Transverse colon (tissue), 4 donors: ENCODE measurements at regions not wholly inside any gene's neighbourhood (a gene's known extent, or its start where the extent isn't known, plus 50 kb on each side); places are given as distances from the start of the nearest gene placed in this dataset.

Experiments used
- DNase-seq: peaks from one replicate; pipeline ENCODE4 v3.0.0-alpha.2; 2019
- H3K27ac ChIP-seq, 4 donors: fragments of 200-600 bp; sonication (generic); 2 replicates each; pipeline ENCODE4 v1.5.1; 2016 to 2018; ENCODE audit warnings: inconsistent platforms in 4 of 4
- H3K27me3 ChIP-seq: fragments of 200-600 bp; sonication (generic); 2 replicates; pipeline ENCODE4 v1.5.1; 2017; ENCODE audit warnings: inconsistent platforms
- H3K36me3 ChIP-seq, 4 donors: fragments of 200-600 bp; sonication (generic); 2 replicates each; pipeline ENCODE4 v1.5.1; 2017 to 2019; ENCODE audit warnings: inconsistent platforms in 4 of 4
- H3K4me1 ChIP-seq, 4 donors: fragments of 200-600 bp; sonication (generic); 2 replicates each; pipeline ENCODE4 v1.5.1; 2017 to 2020; ENCODE audit warnings: inconsistent platforms in 4 of 4
- H3K4me3 ChIP-seq, 4 donors: fragments of 200-600 bp; sonication (generic); 1 replicate in 1 of 4; 2 replicates in 3 of 4; pipeline versions ENCODE4 v1.5.1 to v1.6.1; 2017 to 2019; ENCODE audit warnings: inconsistent platforms in 4 of 4
- H3K9me3 ChIP-seq, 2 donors: fragments of 200-600 bp; sonication (generic); 2 replicates each; pipeline ENCODE4 v1.5.1; 2017 to 2019; ENCODE audit warnings: inconsistent platforms in 2 of 2
- EP300 ChIP-seq: sonication (generic); formaldehyde crosslinking; IDR thresholded peaks from one replicate; pipeline ENCODE4 v1.6.1; 2017; ENCODE audit warnings: antibody characterized with exemption, low read depth
- POLR2A ChIP-seq: fragments of 450-650 bp; IDR thresholded peaks from one replicate; pipeline ENCODE4 v1.6.1; 2016; ENCODE audit warnings: antibody characterized with exemption, mild to moderate bottlenecking, moderate library complexity
- POLR2AphosphoS5 ChIP-seq, 3 donors: sonication (generic); formaldehyde crosslinking; IDR thresholded peaks; one replicate each; pipeline ENCODE4 v1.6.1; 2016; ENCODE audit warnings: antibody characterized with exemption in 3 of 3
- WGBS, 2 donors: methylation state at CpG; one replicate each; pipeline ENCODE4 v1.1.5; 2018; ENCODE audit warnings: low coverage in 1 of 2; 5-methylcytosine and 5-hydroxymethylcytosine counted together
- in situ Hi-C, 4 donors: fragments of 200-750 bp; cut with MboI; loops; one replicate each; pipeline versions ENCODE4 v1.15.0 to v1.15.1; 2017; ENCODE audit warnings: low sequenced_read_pairs in 3 of 4, low pct_ligation_motif_present in 1 of 4, low pct_unique_long_range_greater_than_20kb in 1 of 4
- intact Hi-C: fragments of 100-400 bp; cut with DNase I; formaldehyde crosslinking; loops from one replicate; pipeline ENCODE4 v1.15.1; 2023; ENCODE audit warnings: low total_unique reads
- TF ChIP-seq, protein P1 (sequence below), 5 experiments: fragments of 200-600 bp in 3 of 5; fragments of 450-650 bp in 2 of 5; sonication (generic) in 3 of 5; IDR thresholded peaks; 1 replicate in 2 of 5; 2 replicates in 3 of 5; pipeline ENCODE4 v1.5.1; 2016 to 2017; ENCODE audit warnings: antibody characterized with exemption in 5 of 5, inconsistent platforms in 3 of 5, mild to moderate bottlenecking in 2 of 5, moderate library complexity in 1 of 5

DNA sequence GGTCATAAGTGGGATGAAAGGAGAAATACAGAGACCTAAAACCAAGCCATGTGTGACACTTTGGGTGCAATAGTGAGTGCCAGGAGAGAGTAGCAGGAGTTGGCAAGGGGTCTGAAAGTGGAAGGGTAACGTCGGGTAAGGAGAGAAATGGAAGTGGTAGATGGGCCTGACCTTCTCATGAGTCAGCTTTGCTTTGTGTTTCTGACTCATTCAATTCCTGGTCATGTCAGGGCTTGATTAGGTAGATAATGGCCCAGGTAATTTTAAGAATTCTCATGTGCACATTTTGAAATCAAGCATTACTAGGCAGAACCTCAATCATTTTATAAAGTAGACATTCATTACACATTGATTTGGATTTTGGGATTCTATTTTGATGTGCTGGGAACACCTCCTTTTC is 262.5 kb downstream of the SOX2 start:
- in situ Hi-C loops, result no loop called here
- WGBS, 2 donors, result 69 to 90% methylated on average over 2 of the region's 2 CpGs

GRCh38 chr3:181976526-181976925 is 264.8 kb downstream of the SOX2 start:
- Histone ChIP-seq H3K27ac (no peak overlapping the region), H3K9me3 (no peaks in the 10 kb centered on the region), H3K4me3 (no peak overlapping the region), H3K4me1 (no peaks in the 10 kb centered on the region), H3K36me3 (no peaks in the 10 kb centered on the region), H3K27me3 (no peaks in the 10 kb centered on the region)
- TF ChIP-seq POLR2AphosphoS5 (IDR thresholded peaks at IDR 0.05) (no peak), EP300 (no peak), POLR2A (no peak)
- TF ChIP-seq, protein P1, sequence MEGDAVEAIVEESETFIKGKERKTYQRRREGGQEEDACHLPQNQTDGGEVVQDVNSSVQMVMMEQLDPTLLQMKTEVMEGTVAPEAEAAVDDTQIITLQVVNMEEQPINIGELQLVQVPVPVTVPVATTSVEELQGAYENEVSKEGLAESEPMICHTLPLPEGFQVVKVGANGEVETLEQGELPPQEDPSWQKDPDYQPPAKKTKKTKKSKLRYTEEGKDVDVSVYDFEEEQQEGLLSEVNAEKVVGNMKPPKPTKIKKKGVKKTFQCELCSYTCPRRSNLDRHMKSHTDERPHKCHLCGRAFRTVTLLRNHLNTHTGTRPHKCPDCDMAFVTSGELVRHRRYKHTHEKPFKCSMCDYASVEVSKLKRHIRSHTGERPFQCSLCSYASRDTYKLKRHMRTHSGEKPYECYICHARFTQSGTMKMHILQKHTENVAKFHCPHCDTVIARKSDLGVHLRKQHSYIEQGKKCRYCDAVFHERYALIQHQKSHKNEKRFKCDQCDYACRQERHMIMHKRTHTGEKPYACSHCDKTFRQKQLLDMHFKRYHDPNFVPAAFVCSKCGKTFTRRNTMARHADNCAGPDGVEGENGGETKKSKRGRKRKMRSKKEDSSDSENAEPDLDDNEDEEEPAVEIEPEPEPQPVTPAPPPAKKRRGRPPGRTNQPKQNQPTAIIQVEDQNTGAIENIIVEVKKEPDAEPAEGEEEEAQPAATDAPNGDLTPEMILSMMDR (IDR thresholded peaks at IDR 0.05), result no peak
- 46 to 57% methylated on average over 1 of the region's 1 CpG for WGBS, 2 donors
- in situ Hi-C loops (no loop called here), intact Hi-C loops (no loop called here)
- no peak for DNase-seq

More for the DNA sequence above, 262.5 kb downstream of the SOX2 start:
- no peaks in the 10 kb centered on the region for H3K36me3 ChIP-seq
- no peak overlapping the region for H3K4me3 ChIP-seq
- intact Hi-C loops, result no loop called here
- H3K27me3 ChIP-seq, result no peaks in the 10 kb centered on the region
- no peak for TF ChIP-seq EP300
- no peak for TF ChIP-seq POLR2A
- TF ChIP-seq POLR2AphosphoS5 (IDR thresholded peaks at IDR 0.05), result no peak
- TF ChIP-seq, protein P1 (IDR thresholded peaks at IDR 0.05), result no peak
- H3K27ac ChIP-seq, result no peak overlapping the region
- H3K4me1 ChIP-seq, result no peaks in the 10 kb centered on the region
- DNase-seq, result no peak
- no peaks in the 10 kb centered on the region for H3K9me3 ChIP-seq

DNA sequence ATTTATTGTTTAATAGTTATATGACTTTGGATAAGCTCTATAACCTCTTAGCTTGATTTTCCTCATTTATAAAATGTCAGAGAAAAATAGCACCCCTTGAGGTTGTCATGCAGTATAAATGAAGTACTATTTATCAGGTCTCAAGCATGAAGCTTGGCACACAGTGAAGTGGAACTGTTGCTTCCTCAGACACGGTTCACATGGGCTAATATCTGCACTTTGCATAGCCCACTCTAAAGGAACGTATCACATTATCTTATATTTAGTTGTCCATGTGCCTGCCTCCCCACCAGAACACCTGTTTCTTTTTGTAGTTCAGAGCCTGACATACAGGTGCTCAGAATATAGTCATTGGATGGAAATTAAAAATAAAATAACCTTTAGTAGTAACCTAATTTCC is 273.7 kb downstream of the SOX2 start:
- in situ Hi-C loops (no loop called here), intact Hi-C loops (no loop called here)
- Histone ChIP-seq H3K36me3 (no peaks in the 10 kb centered on the region), H3K4me3 (no peak overlapping the region), H3K9me3 (no peaks in the 10 kb centered on the region), H3K27ac (no peak overlapping the region), H3K4me1 (no peaks in the 10 kb centered on the region), H3K27me3 (no peaks in the 10 kb centered on the region)
- TF ChIP-seq, protein P1 (IDR thresholded peaks at IDR 0.05), result no peak
- TF ChIP-seq POLR2AphosphoS5 (IDR thresholded peaks at IDR 0.05) (no peak), EP300 (no peak)
- DNase-seq, result no peak
- 56% methylated on average over 2 of the region's 2 CpGs; no CpG with 5 or more reads in 1 of the 2 donors for WGBS, 2 donors

DNA sequence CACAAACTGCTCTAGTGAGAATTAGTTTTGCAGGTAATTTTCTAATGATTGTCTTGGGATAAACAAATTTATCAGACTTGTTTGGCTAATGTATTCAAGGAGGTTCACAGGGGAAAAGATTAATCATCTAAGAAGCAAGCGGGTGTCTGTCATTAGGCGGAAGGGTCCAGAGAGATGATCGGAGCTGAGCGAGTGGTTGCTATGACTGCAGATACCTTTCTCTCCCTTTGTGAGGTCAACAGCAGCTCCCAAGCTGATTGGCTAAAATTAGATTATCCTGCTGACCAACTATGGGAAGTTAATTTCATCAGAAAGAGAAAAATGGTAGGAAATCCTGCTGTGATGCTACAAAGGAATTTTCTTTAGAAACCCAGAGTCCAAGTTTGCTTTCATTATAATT is 276.0 kb downstream of the SOX2 start:
- H3K4me3 ChIP-seq, result no peak overlapping the region
- no peaks in the 10 kb centered on the region for H3K9me3 ChIP-seq
- no peak overlapping the region for H3K27ac ChIP-seq
- 85 to 96% methylated on average over 4 of the region's 4 CpGs for WGBS, 2 donors
- no peaks in the 10 kb centered on the region for H3K36me3 ChIP-seq
- TF ChIP-seq EP300, result no peak
- no peak for TF ChIP-seq POLR2A
- TF ChIP-seq, protein P1 (IDR thresholded peaks at IDR 0.05), result no peak
- no peak for TF ChIP-seq POLR2AphosphoS5 (IDR thresholded peaks at IDR 0.05)
- no peaks in the 10 kb centered on the region for H3K27me3 ChIP-seq
- DNase-seq, result no peak
- no peaks in the 10 kb centered on the region for H3K4me1 ChIP-seq
- in situ Hi-C loops (no loop called here), intact Hi-C loops (no loop called here)
